ENCODE measurements at regions not wholly inside any gene's neighbourhood (a gene's known extent, or its start where the extent isn't known, plus 50 kb on each side); places are given as distances from the start of the nearest gene placed in this dataset.

DNA sequence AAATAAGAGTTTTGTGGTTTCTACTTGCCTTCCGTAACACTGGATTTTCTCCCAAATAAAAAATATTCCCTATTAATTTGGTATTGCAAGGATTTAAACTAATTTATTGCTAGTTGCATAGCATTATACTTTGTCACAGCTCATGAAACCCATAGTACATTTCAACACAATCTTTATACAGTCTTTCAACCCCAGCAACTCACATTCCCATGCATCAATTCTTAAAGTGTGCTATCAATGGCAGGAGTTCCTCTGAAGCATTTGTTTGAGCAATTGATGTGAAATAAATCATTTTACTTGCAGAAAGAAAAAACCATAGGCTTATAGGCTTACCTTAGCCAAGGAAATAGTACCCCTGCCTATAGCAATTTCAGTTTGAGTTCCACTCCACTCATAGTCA lies 251.9 kb downstream of the PAPSS1 start:
- BruUV-seq (replicated peaks): no TSS peak
- Histone ChIP-seq H3K4me3 (no peak overlapping the region), H3K27me3 (ENCODE audit: control insufficient read depth in 2 of 2, insufficient read depth in 2 of 2, low read length in 2 of 2) (no peaks in the 10 kb centered on the region), H3K27ac (ENCODE audit: extremely low read depth, low read depth, low read length) (no peak overlapping the region), H4K20me1 (replicated peaks; ENCODE audit: control insufficient read depth, insufficient read depth, low read length) (no peaks in the 10 kb centered on the region), H3K79me2 (ENCODE audit: control insufficient read depth, insufficient read depth, low read length) (no peaks in the 10 kb centered on the region), H2AFZ (ENCODE audit: low read depth, low read length) (no peak overlapping the region), H3K4me2 (ENCODE audit: insufficient read depth, low read length) (no peak overlapping the region), H3K36me3 (ENCODE audit: control insufficient read depth, insufficient read depth, low read length) (no peaks in the 10 kb centered on the region), H3K4me1 (replicated peaks in 1 of 2; ENCODE audit: control insufficient read depth in 2 of 2, insufficient read depth in 2 of 2, low read length in 2 of 2) (no peaks in the 10 kb centered on the region), H3K9me1 (ENCODE audit: control insufficient read depth, insufficient read depth, low read length) (no peaks in the 10 kb centered on the region), H3K9me3 (replicated peaks; ENCODE audit: control insufficient read depth, insufficient read depth, low read depth, low read length) (no peaks in the 10 kb centered on the region), H3K9ac (ENCODE audit: insufficient read depth in 1 of 2, low read depth in 2 of 2, low read length in 2 of 2) (no peak overlapping the region)
- intact Hi-C loops (cut with micrococcal nuclease) (no loop called here), in situ Hi-C loops (cut with MboI) (no loop called here)
- ChIA-PET POLR2A (no interaction called here), CTCF (ENCODE audit: low intra/inter-chr PET ratio) (no interaction called here)
- ATAC-seq (no peak), DNase-seq (ENCODE audit: extremely low read depth in 1 of 4, low spot score in 3 of 4) (no peak), FAIRE-seq (no peak)
- WGBS (ENCODE audit: insufficient coverage, low coverage, missing lambda C conversion rate): 0% methylated on average over 1 of the region's 1 CpG
- TF ChIP-seq POLR2AphosphoS5 (IDR thresholded peaks at IDR 0.05; ENCODE audit: control insufficient read depth, insufficient read depth, low read depth, low read length) (no peak), ZNF444 (CRISPR knock-in tag; IDR thresholded peaks at IDR 0.05) (no peak), ZNF23 (CRISPR knock-in tag; IDR thresholded peaks at IDR 0.05) (no peak), XRCC4 (IDR thresholded peaks at IDR 0.05; ENCODE audit: extremely low read depth, insufficient read depth, insufficient read length) (no peak), HLTF (IDR thresholded peaks at IDR 0.05) (no peak), THRAP3 (IDR thresholded peaks at IDR 0.05; ENCODE audit: borderline replicate concordance) (no peak), HOXB6 (CRISPR knock-in tag; IDR thresholded peaks at IDR 0.05; ENCODE audit: borderline replicate concordance) (no peak)
- TF ChIP-seq, protein P1, sequence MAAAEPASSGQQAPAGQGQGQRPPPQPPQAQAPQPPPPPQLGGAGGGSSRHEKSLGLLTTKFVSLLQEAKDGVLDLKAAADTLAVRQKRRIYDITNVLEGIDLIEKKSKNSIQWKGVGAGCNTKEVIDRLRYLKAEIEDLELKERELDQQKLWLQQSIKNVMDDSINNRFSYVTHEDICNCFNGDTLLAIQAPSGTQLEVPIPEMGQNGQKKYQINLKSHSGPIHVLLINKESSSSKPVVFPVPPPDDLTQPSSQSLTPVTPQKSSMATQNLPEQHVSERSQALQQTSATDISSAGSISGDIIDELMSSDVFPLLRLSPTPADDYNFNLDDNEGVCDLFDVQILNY (CRISPR knock-in tag; IDR thresholded peaks at IDR 0.05): no peak
- TF ChIP-seq, protein P2, sequence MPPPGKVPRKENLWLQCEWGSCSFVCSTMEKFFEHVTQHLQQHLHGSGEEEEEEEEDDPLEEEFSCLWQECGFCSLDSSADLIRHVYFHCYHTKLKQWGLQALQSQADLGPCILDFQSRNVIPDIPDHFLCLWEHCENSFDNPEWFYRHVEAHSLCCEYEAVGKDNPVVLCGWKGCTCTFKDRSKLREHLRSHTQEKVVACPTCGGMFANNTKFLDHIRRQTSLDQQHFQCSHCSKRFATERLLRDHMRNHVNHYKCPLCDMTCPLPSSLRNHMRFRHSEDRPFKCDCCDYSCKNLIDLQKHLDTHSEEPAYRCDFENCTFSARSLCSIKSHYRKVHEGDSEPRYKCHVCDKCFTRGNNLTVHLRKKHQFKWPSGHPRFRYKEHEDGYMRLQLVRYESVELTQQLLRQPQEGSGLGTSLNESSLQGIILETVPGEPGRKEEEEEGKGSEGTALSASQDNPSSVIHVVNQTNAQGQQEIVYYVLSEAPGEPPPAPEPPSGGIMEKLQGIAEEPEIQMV (tag; conservative IDR thresholded peaks at IDR 0.05; ENCODE audit: low read depth): no peak
- TF ChIP-seq, protein P3, sequence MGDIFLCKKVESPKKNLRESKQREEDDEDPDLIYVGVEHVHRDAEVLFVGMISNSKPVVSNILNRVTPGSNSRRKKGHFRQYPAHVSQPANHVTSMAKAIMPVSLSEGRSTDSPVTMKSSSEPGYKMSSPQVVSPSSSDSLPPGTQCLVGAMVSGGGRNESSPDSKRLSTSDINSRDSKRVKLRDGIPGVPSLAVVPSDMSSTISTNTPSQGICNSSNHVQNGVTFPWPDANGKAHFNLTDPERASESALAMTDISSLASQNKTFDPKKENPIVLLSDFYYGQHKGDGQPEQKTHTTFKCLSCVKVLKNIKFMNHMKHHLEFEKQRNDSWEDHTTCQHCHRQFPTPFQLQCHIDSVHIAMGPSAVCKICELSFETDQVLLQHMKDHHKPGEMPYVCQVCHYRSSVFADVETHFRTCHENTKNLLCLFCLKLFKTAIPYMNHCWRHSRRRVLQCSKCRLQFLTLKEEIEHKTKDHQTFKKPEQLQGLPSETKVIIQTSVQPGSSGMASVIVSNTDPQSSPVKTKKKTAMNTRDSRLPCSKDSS (IDR thresholded peaks at IDR 0.05; ENCODE audit: low read depth, partially characterized antibody): no peak
- TF ChIP-seq, protein P4, sequence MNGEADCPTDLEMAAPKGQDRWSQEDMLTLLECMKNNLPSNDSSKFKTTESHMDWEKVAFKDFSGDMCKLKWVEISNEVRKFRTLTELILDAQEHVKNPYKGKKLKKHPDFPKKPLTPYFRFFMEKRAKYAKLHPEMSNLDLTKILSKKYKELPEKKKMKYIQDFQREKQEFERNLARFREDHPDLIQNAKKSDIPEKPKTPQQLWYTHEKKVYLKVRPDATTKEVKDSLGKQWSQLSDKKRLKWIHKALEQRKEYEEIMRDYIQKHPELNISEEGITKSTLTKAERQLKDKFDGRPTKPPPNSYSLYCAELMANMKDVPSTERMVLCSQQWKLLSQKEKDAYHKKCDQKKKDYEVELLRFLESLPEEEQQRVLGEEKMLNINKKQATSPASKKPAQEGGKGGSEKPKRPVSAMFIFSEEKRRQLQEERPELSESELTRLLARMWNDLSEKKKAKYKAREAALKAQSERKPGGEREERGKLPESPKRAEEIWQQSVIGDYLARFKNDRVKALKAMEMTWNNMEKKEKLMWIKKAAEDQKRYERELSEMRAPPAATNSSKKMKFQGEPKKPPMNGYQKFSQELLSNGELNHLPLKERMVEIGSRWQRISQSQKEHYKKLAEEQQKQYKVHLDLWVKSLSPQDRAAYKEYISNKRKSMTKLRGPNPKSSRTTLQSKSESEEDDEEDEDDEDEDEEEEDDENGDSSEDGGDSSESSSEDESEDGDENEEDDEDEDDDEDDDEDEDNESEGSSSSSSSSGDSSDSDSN (IDR thresholded peaks at IDR 0.05; ENCODE audit: borderline replicate concordance in 1 of 2, low read depth in 2 of 2, low read length in 2 of 2): no peak
- TF ChIP-seq, protein P5, sequence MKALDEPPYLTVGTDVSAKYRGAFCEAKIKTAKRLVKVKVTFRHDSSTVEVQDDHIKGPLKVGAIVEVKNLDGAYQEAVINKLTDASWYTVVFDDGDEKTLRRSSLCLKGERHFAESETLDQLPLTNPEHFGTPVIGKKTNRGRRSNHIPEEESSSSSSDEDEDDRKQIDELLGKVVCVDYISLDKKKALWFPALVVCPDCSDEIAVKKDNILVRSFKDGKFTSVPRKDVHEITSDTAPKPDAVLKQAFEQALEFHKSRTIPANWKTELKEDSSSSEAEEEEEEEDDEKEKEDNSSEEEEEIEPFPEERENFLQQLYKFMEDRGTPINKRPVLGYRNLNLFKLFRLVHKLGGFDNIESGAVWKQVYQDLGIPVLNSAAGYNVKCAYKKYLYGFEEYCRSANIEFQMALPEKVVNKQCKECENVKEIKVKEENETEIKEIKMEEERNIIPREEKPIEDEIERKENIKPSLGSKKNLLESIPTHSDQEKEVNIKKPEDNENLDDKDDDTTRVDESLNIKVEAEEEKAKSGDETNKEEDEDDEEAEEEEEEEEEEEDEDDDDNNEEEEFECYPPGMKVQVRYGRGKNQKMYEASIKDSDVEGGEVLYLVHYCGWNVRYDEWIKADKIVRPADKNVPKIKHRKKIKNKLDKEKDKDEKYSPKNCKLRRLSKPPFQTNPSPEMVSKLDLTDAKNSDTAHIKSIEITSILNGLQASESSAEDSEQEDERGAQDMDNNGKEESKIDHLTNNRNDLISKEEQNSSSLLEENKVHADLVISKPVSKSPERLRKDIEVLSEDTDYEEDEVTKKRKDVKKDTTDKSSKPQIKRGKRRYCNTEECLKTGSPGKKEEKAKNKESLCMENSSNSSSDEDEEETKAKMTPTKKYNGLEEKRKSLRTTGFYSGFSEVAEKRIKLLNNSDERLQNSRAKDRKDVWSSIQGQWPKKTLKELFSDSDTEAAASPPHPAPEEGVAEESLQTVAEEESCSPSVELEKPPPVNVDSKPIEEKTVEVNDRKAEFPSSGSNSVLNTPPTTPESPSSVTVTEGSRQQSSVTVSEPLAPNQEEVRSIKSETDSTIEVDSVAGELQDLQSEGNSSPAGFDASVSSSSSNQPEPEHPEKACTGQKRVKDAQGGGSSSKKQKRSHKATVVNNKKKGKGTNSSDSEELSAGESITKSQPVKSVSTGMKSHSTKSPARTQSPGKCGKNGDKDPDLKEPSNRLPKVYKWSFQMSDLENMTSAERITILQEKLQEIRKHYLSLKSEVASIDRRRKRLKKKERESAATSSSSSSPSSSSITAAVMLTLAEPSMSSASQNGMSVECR (CRISPR knock-in tag; IDR thresholded peaks at IDR 0.05): no peak

Measured in K562 (cell line).